Peyer's patch (tissue), 4 donors: ENCODE measurements at regions not wholly inside any gene's neighbourhood (a gene's known extent, or its start where the extent isn't known, plus 50 kb on each side); places are given as distances from the start of the nearest gene placed in this dataset.

Experiments used
- DNase-seq, 3 donors: peaks; one replicate each; pipeline ENCODE4 v3.0.0-alpha.2; 2017 to 2019
- H3K27ac ChIP-seq, 4 donors: fragments of 200-600 bp; sonication (generic); one replicate each; pipeline ENCODE4 v1.5.1; 2016 to 2019
- H3K27me3 ChIP-seq, 2 donors: fragments of 200-600 bp; sonication (generic); one replicate each; pipeline ENCODE4 v1.5.1; 2019
- H3K36me3 ChIP-seq, 3 donors: fragments of 200-600 bp; sonication (generic); one replicate each; pipeline ENCODE4 v1.5.1; 2016 to 2019
- H3K4me1 ChIP-seq, 4 donors: fragments of 200-600 bp; sonication (generic); one replicate each; pipeline ENCODE4 v1.5.1; 2016 to 2019
- H3K4me3 ChIP-seq, 4 donors: fragments of 200-600 bp; sonication (generic); 1 replicate in 3 of 4; 2 replicates in 1 of 4; pipeline ENCODE4 v1.5.1; 2016 to 2019; ENCODE audit warnings: mild to moderate bottlenecking in 1 of 4
- H3K9me3 ChIP-seq, 4 donors: fragments of 200-600 bp; sonication (generic); one replicate each; pipeline ENCODE4 v1.5.1; 2016 to 2019; ENCODE audit warnings: mild to moderate bottlenecking in 1 of 4
- CTCF ChIP-seq, 6 experiments: fragments of 450-650 bp in 4 of 6; fragments of 200-600 bp in 2 of 6; sonication (generic) in 1 of 6; IDR thresholded peaks; one replicate each; pipeline ENCODE4 v1.5.1; 2017 to 2019; ENCODE audit warnings: antibody characterized with exemption in 6 of 6, mild to moderate bottlenecking in 3 of 6, moderate library complexity in 1 of 6
- POLR2A ChIP-seq, 2 donors: fragments of 450-650 bp; IDR thresholded peaks; one replicate each; pipeline ENCODE4 v1.5.1; 2017; ENCODE audit warnings: antibody characterized with exemption in 2 of 2, mild to moderate bottlenecking in 2 of 2, moderate library complexity in 2 of 2

DNA sequence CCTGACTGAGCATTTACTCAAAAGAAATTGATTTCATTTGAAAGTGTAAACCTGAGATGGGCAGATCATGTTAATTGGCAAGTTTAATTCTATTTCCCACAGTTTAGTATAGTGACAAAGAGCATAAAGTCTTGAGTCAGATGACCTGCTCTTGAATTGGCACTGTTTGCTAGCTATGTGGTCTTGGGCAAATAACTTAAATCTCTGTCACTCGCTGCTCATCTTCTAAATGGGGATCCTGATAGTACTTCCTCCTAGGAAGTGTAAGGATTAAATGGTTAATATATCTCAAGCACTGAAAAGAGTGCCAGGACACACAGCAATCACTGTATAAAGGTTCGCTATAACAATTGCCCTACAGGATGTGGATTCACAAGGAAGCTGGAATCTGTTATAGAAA lies 242.8 kb upstream of the JADE1 start:
- TF ChIP-seq POLR2A (IDR thresholded peaks at IDR 0.05) (no peak), CTCF (IDR thresholded peaks at IDR 0.05) (no peak)
- DNase-seq = no peak
- Histone ChIP-seq H3K4me3 (no peak overlapping the region), H3K27ac (no peak overlapping the region), H3K9me3 (no peaks in the 10 kb centered on the region), H3K4me1 (peaks cover 0 to 10% (median 0%) of the 10 kb centered on the region in 4 donors), H3K27me3 (no peaks in the 10 kb centered on the region), H3K36me3 (no peaks in the 10 kb centered on the region)

GRCh38 chr4:128565565-128566186 lies 243.8 kb upstream of the JADE1 start:
- peaks cover 0 to 11% (median 0%) of the 10 kb centered on the region in 4 donors for H3K4me1 ChIP-seq
- H3K9me3 ChIP-seq = no peaks in the 10 kb centered on the region
- H3K27ac ChIP-seq = no peak overlapping the region
- H3K4me3 ChIP-seq = no peak overlapping the region
- DNase-seq = peak in 2 of 3 donors; percentile 60 to 64
- no peaks in the 10 kb centered on the region for H3K27me3 ChIP-seq
- no peak for TF ChIP-seq POLR2A (IDR thresholded peaks at IDR 0.05)
- peak in 4 of 6 experiments; percentile 32 to 67 (median 60) for TF ChIP-seq CTCF (IDR thresholded peaks at IDR 0.05)
- H3K36me3 ChIP-seq = no peaks in the 10 kb centered on the region

DNA sequence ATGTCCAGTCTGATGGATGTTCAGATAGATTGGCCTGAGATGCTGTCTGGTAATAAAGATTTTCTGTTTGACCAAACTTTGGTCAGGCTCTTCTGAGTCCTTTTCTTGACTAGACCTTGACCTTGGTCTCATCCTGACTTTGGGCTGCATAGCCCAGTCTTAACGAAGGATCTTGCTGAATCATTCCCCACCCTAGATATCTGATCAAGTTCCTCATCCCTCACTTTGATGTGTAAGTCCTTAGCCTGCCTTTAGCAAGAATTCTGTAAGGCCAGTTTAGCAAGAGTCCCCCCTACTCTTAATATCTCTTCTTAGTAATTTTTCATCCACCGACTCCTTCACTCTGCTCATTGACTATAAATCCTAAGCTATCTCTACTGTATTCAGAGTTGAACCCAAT lies 244.4 kb upstream of the JADE1 start:
- DNase-seq = no peak
- Histone ChIP-seq H3K27me3 (no peaks in the 10 kb centered on the region), H3K9me3 (no peaks in the 10 kb centered on the region), H3K36me3 (no peaks in the 10 kb centered on the region), H3K27ac (no peak overlapping the region), H3K4me1 (peaks cover 0 to 12% (median 0%) of the 10 kb centered on the region in 4 donors), H3K4me3 (no peak overlapping the region)
- no peak for TF ChIP-seq CTCF (IDR thresholded peaks at IDR 0.05)
- no peak for TF ChIP-seq POLR2A (IDR thresholded peaks at IDR 0.05)

GRCh38 chr4:128564081-128564630 lies 245.3 kb upstream of the JADE1 start:
- H3K4me1 ChIP-seq = peaks cover 0 to 12% (median 0%) of the 10 kb centered on the region in 4 donors
- H3K27me3 ChIP-seq = no peaks in the 10 kb centered on the region
- no peaks in the 10 kb centered on the region for H3K9me3 ChIP-seq
- no peak for DNase-seq
- H3K36me3 ChIP-seq = no peaks in the 10 kb centered on the region
- H3K4me3 ChIP-seq = no peak overlapping the region
- no peak for TF ChIP-seq CTCF (IDR thresholded peaks at IDR 0.05)
- TF ChIP-seq POLR2A (IDR thresholded peaks at IDR 0.05) = no peak
- H3K27ac ChIP-seq = no peak overlapping the region

DNA sequence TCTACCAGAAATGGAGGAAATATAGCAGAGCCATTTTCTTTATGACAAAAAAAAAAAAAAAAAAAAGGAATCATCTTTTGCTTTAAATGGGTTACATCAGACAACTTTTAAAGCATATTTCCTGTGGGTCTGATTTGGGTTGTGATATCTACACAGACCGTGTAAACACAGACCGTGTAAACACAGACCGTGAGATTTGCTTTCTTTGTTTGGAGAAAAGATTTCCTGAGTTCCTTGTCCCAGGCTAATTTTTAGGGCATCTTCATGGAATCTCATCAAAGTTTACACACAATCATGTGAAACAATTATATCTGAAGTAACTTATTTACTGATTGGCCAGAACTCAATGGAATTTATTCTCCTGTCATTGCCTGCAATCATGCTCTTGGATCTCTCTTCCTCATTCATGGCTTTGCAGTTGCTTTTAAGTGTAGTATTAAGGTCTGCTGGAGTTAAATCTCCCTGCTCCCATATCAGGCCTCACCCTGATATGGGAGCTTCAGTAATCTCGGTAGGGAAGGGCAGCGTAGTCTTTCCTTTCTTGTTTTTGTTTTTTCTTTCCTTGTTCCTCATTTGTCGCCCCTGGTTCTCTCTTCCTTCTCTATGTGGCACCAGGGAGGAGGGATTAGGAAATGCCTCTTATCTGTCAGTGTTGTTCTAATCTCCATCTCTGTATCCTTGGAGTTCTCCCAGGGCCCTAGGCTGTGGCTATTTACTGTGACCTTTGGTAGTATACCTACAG lies 248.6 kb upstream of the JADE1 start:
- peak overlapping the region in 2 of 4 donors; percentile 13 to 17 for H3K27ac ChIP-seq
- no peak overlapping the region for H3K4me3 ChIP-seq
- TF ChIP-seq POLR2A (IDR thresholded peaks at IDR 0.05) (no peak), CTCF (IDR thresholded peaks at IDR 0.05) (no peak)
- no peak for DNase-seq
- no peaks in the 10 kb centered on the region for H3K27me3 ChIP-seq
- H3K36me3 ChIP-seq = no peaks in the 10 kb centered on the region
- H3K9me3 ChIP-seq = no peaks in the 10 kb centered on the region
- peaks cover 0 to 12% (median 0%) of the 10 kb centered on the region in 4 donors for H3K4me1 ChIP-seq
